ENCODE measurements at regions not wholly inside any gene's neighbourhood (a gene's known extent, or its start where the extent isn't known, plus 50 kb on each side); places are given as distances from the start of the nearest gene placed in this dataset.

- Histone ChIP-seq H2BK5ac (ENCODE audit: low read length) (no peak overlapping the region), H2AFZ (ENCODE audit: low read length) (no peak overlapping the region), H3K4me3 (ENCODE audit: low read length in 2 of 2) (no peak overlapping the region), H2BK120ac (ENCODE audit: low read depth, low read length) (no peak overlapping the region), H3K27ac (replicated peaks; ENCODE audit: low read length) (no peak overlapping the region), H4K8ac (ENCODE audit: low read depth, low read length) (no peak overlapping the region), H3K79me1 (ENCODE audit: low read depth, low read length) (no peaks in the 10 kb centered on the region), H3K9me3 (replicated peaks in 1 of 2; ENCODE audit: control insufficient read depth in 2 of 2, insufficient read depth in 1 of 2, low read depth in 1 of 2, low read length in 2 of 2) (no peaks in the 10 kb centered on the region), H3K27me3 (ENCODE audit: control insufficient read depth in 3 of 3, insufficient read depth in 3 of 3, low read depth in 1 of 3, low read length in 3 of 3) (no peaks in the 10 kb centered on the region), H2BK12ac (ENCODE audit: low read length) (no peak overlapping the region), H4K91ac (ENCODE audit: low read depth, low read length, poor library complexity) (no peak overlapping the region), H3K9ac (ENCODE audit: low read depth, low read length, poor library complexity) (no peak overlapping the region), H3K23ac (ENCODE audit: low read depth, low read length, poor library complexity) (no peak overlapping the region), H3K36me3 (replicated peaks in 1 of 2; ENCODE audit: control insufficient read depth in 2 of 2, insufficient read depth in 2 of 2, low read length in 2 of 2) (no peaks in the 10 kb centered on the region), H3K4me2 (ENCODE audit: insufficient read depth, low read length, poor library complexity, severe bottlenecking) (no peak overlapping the region), H3K18ac (ENCODE audit: low read length) (no peak overlapping the region), H2BK15ac (ENCODE audit: low read length) (no peak overlapping the region), H3K4me1 (ENCODE audit: control insufficient read depth in 2 of 2, insufficient read depth in 1 of 2, low read depth in 1 of 2, low read length in 2 of 2) (no peaks in the 10 kb centered on the region), H3K4ac (ENCODE audit: low read length) (no peak overlapping the region), H2AK5ac (ENCODE audit: low read depth, low read length) (no peak overlapping the region), H3K14ac (ENCODE audit: low read length) (no peak overlapping the region)
- no CpG with 5 or more reads among the region's 1 CpG for WGBS, 2 donors (ENCODE audit: extremely low coverage in 2 of 2, insufficient read length in 2 of 2, insufficient replicate concordance in 1 of 2)
- no peak for DNase-seq (ENCODE audit: low spot score)
These were observed 79.1 kb downstream of the CTH start for GRCh38 chr1:70490153-70490552.

- H4K8ac ChIP-seq (ENCODE audit: low read depth, low read length): no peak overlapping the region
- no peak overlapping the region for H2BK5ac ChIP-seq (ENCODE audit: low read length)
- no peak overlapping the region for H3K4me3 ChIP-seq (ENCODE audit: low read length in 2 of 2)
- no peaks in the 10 kb centered on the region for H3K9me3 ChIP-seq (replicated peaks in 1 of 2; ENCODE audit: control insufficient read depth in 2 of 2, insufficient read depth in 1 of 2, low read depth in 1 of 2, low read length in 2 of 2)
- H3K18ac ChIP-seq (ENCODE audit: low read length): no peak overlapping the region
- no peak overlapping the region for H2BK120ac ChIP-seq (ENCODE audit: low read depth, low read length)
- DNase-seq (ENCODE audit: low spot score): no peak
- no peak overlapping the region for H3K4me2 ChIP-seq (ENCODE audit: insufficient read depth, low read length, poor library complexity, severe bottlenecking)
- H2BK12ac ChIP-seq (ENCODE audit: low read length): no peak overlapping the region
- H3K79me1 ChIP-seq (ENCODE audit: low read depth, low read length): no peaks in the 10 kb centered on the region
- no peak overlapping the region for H3K9ac ChIP-seq (ENCODE audit: low read depth, low read length, poor library complexity)
- no CpG with 5 or more reads among the region's 2 CpGs for WGBS, 2 donors (ENCODE audit: extremely low coverage in 2 of 2, insufficient read length in 2 of 2, insufficient replicate concordance in 1 of 2)
- H3K23ac ChIP-seq (ENCODE audit: low read depth, low read length, poor library complexity): no peak overlapping the region
- H2AFZ ChIP-seq (ENCODE audit: low read length): no peak overlapping the region
- no peak overlapping the region for H2AK5ac ChIP-seq (ENCODE audit: low read depth, low read length)
- no peaks in the 10 kb centered on the region for H3K36me3 ChIP-seq (replicated peaks in 1 of 2; ENCODE audit: control insufficient read depth in 2 of 2, insufficient read depth in 2 of 2, low read length in 2 of 2)
- no peaks in the 10 kb centered on the region for H3K27me3 ChIP-seq (ENCODE audit: control insufficient read depth in 3 of 3, insufficient read depth in 3 of 3, low read depth in 1 of 3, low read length in 3 of 3)
- H4K91ac ChIP-seq (ENCODE audit: low read depth, low read length, poor library complexity): no peak overlapping the region
- no peak overlapping the region for H3K4ac ChIP-seq (ENCODE audit: low read length)
- H3K4me1 ChIP-seq (ENCODE audit: control insufficient read depth in 2 of 2, insufficient read depth in 1 of 2, low read depth in 1 of 2, low read length in 2 of 2): no peaks in the 10 kb centered on the region
- H3K14ac ChIP-seq (ENCODE audit: low read length): no peak overlapping the region
- no peak overlapping the region for H3K27ac ChIP-seq (replicated peaks; ENCODE audit: low read length)
- H2BK15ac ChIP-seq (ENCODE audit: low read length): no peak overlapping the region
These were observed 84.3 kb downstream of the CTH start for GRCh38 chr1:70495370-70495769.

GRCh38 chr1:70496181-70496580, 85.1 kb downstream of the CTH start:
- no CpG with 5 or more reads among the region's 2 CpGs for WGBS, 2 donors (ENCODE audit: extremely low coverage in 2 of 2, insufficient read length in 2 of 2, insufficient replicate concordance in 1 of 2)
- no peak overlapping the region for H2BK5ac ChIP-seq (ENCODE audit: low read length)
- no peak overlapping the region for H2BK15ac ChIP-seq (ENCODE audit: low read length)
- no peaks in the 10 kb centered on the region for H3K79me1 ChIP-seq (ENCODE audit: low read depth, low read length)
- no peaks in the 10 kb centered on the region for H3K27me3 ChIP-seq (ENCODE audit: control insufficient read depth in 3 of 3, insufficient read depth in 3 of 3, low read depth in 1 of 3, low read length in 3 of 3)
- no peak overlapping the region for H4K8ac ChIP-seq (ENCODE audit: low read depth, low read length)
- DNase-seq (ENCODE audit: low spot score): no peak
- H3K4me3 ChIP-seq (ENCODE audit: low read length in 2 of 2): no peak overlapping the region
- H2BK12ac ChIP-seq (ENCODE audit: low read length): no peak overlapping the region
- no peak overlapping the region for H3K23ac ChIP-seq (ENCODE audit: low read depth, low read length, poor library complexity)
- H4K91ac ChIP-seq (ENCODE audit: low read depth, low read length, poor library complexity): no peak overlapping the region
- H2AFZ ChIP-seq (ENCODE audit: low read length): no peak overlapping the region
- no peaks in the 10 kb centered on the region for H3K4me1 ChIP-seq (ENCODE audit: control insufficient read depth in 2 of 2, insufficient read depth in 1 of 2, low read depth in 1 of 2, low read length in 2 of 2)
- H3K9me3 ChIP-seq (replicated peaks in 1 of 2; ENCODE audit: control insufficient read depth in 2 of 2, insufficient read depth in 1 of 2, low read depth in 1 of 2, low read length in 2 of 2): no peaks in the 10 kb centered on the region
- H3K14ac ChIP-seq (ENCODE audit: low read length): no peak overlapping the region
- H3K36me3 ChIP-seq (replicated peaks in 1 of 2; ENCODE audit: control insufficient read depth in 2 of 2, insufficient read depth in 2 of 2, low read length in 2 of 2): no peaks in the 10 kb centered on the region
- no peak overlapping the region for H3K9ac ChIP-seq (ENCODE audit: low read depth, low read length, poor library complexity)
- H3K4me2 ChIP-seq (ENCODE audit: insufficient read depth, low read length, poor library complexity, severe bottlenecking): no peak overlapping the region
- H2BK120ac ChIP-seq (ENCODE audit: low read depth, low read length): no peak overlapping the region
- no peak overlapping the region for H2AK5ac ChIP-seq (ENCODE audit: low read depth, low read length)
- no peak overlapping the region for H3K18ac ChIP-seq (ENCODE audit: low read length)
- no peak overlapping the region for H3K4ac ChIP-seq (ENCODE audit: low read length)
- no peak overlapping the region for H3K27ac ChIP-seq (replicated peaks; ENCODE audit: low read length)

GRCh38 chr1:70497152-70497551, 86.1 kb downstream of the CTH start:
- no peak overlapping the region for H2BK120ac ChIP-seq (ENCODE audit: low read depth, low read length)
- H3K79me1 ChIP-seq (ENCODE audit: low read depth, low read length): no peaks in the 10 kb centered on the region
- H3K4ac ChIP-seq (ENCODE audit: low read length): no peak overlapping the region
- no peak overlapping the region for H3K9ac ChIP-seq (ENCODE audit: low read depth, low read length, poor library complexity)
- H2AK5ac ChIP-seq (ENCODE audit: low read depth, low read length): no peak overlapping the region
- H2BK12ac ChIP-seq (ENCODE audit: low read length): no peak overlapping the region
- WGBS, 2 donors (ENCODE audit: extremely low coverage in 2 of 2, insufficient read length in 2 of 2, insufficient replicate concordance in 1 of 2): no CpG with 5 or more reads among the region's 3 CpGs
- no peak overlapping the region for H3K18ac ChIP-seq (ENCODE audit: low read length)
- no peak overlapping the region for H2BK15ac ChIP-seq (ENCODE audit: low read length)
- no peak overlapping the region for H2AFZ ChIP-seq (ENCODE audit: low read length)
- H3K36me3 ChIP-seq (replicated peaks in 1 of 2; ENCODE audit: control insufficient read depth in 2 of 2, insufficient read depth in 2 of 2, low read length in 2 of 2): no peaks in the 10 kb centered on the region
- no peak overlapping the region for H3K27ac ChIP-seq (replicated peaks; ENCODE audit: low read length)
- no peak for DNase-seq (ENCODE audit: low spot score)
- no peaks in the 10 kb centered on the region for H3K27me3 ChIP-seq (ENCODE audit: control insufficient read depth in 3 of 3, insufficient read depth in 3 of 3, low read depth in 1 of 3, low read length in 3 of 3)
- no peaks in the 10 kb centered on the region for H3K4me1 ChIP-seq (ENCODE audit: control insufficient read depth in 2 of 2, insufficient read depth in 1 of 2, low read depth in 1 of 2, low read length in 2 of 2)
- H4K91ac ChIP-seq (ENCODE audit: low read depth, low read length, poor library complexity): no peak overlapping the region
- H3K4me2 ChIP-seq (ENCODE audit: insufficient read depth, low read length, poor library complexity, severe bottlenecking): no peak overlapping the region
- H3K4me3 ChIP-seq (ENCODE audit: low read length in 2 of 2): no peak overlapping the region
- no peak overlapping the region for H3K14ac ChIP-seq (ENCODE audit: low read length)
- H2BK5ac ChIP-seq (ENCODE audit: low read length): no peak overlapping the region
- no peak overlapping the region for H4K8ac ChIP-seq (ENCODE audit: low read depth, low read length)
- no peaks in the 10 kb centered on the region for H3K9me3 ChIP-seq (replicated peaks in 1 of 2; ENCODE audit: control insufficient read depth in 2 of 2, insufficient read depth in 1 of 2, low read depth in 1 of 2, low read length in 2 of 2)
- no peak overlapping the region for H3K23ac ChIP-seq (ENCODE audit: low read depth, low read length, poor library complexity)
